DOHH2 (cell line): ENCODE measurements at regions not wholly inside any gene's neighbourhood (a gene's known extent, or its start where the extent isn't known, plus 50 kb on each side); places are given as distances from the start of the nearest gene placed in this dataset.

Experiments used
- EZH2phosphoT487 ChIP-seq: fragments of 200-600 bp; sonication (generic); IDR thresholded peaks from 2 replicates; pipeline ENCODE4 v1.6.1; 2017; ENCODE audit warnings: borderline replicate concordance, mild to moderate bottlenecking, antibody characterized with exemption, low read length, moderate library complexity, mixed read lengths
- TF ChIP-seq, protein P1 (sequence below): fragments of 200-600 bp; sonication (generic); IDR thresholded peaks from one replicate; pipeline ENCODE4 v1.5.1; 2014; ENCODE audit warnings: antibody characterized with exemption, mild to moderate bottlenecking, low read depth, low read length; ENCODE audit not compliant: poor library complexity, severe bottlenecking

DNA sequence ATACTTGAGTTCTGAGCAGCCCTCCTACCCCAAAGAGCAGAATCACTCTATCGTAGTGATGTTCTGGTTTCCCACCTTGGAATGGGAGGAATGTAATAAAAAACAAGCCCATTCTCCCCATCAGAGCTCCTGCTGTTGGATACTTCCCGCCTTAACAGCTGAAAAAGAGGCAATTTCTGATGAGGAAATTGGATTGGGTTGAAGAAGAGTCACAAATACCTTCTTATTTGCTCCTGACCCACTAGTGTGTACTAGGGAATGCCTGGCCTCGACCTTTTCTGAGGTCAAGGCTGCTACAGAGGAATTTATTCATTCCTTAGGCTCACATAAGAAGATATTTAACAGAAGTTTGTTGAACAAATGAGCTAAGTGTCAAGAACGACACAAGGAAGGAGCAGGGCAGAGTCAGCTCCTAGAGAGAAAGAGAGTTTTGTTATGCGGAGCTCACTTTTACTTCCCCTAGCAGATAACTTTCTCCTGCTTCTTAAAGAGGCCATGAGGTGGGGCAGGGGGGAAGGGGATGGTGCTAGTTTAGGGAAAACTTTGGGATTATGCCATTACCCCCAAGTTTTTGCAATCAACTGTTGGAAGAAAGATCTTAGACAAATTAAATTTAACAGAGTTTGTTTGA, 273.8 kb upstream of the CLNK start:
- TF ChIP-seq, protein P1, sequence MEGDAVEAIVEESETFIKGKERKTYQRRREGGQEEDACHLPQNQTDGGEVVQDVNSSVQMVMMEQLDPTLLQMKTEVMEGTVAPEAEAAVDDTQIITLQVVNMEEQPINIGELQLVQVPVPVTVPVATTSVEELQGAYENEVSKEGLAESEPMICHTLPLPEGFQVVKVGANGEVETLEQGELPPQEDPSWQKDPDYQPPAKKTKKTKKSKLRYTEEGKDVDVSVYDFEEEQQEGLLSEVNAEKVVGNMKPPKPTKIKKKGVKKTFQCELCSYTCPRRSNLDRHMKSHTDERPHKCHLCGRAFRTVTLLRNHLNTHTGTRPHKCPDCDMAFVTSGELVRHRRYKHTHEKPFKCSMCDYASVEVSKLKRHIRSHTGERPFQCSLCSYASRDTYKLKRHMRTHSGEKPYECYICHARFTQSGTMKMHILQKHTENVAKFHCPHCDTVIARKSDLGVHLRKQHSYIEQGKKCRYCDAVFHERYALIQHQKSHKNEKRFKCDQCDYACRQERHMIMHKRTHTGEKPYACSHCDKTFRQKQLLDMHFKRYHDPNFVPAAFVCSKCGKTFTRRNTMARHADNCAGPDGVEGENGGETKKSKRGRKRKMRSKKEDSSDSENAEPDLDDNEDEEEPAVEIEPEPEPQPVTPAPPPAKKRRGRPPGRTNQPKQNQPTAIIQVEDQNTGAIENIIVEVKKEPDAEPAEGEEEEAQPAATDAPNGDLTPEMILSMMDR: no peak
- TF ChIP-seq EZH2phosphoT487: no peak
